PC-3 (cell line): ENCODE measurements at regions not wholly inside any gene's neighbourhood (a gene's known extent, or its start where the extent isn't known, plus 50 kb on each side); places are given as distances from the start of the nearest gene placed in this dataset.
"Not testable (repeated sequence)": the region's sequence is repeated elsewhere in the genome, so short reads cannot be mapped to it uniquely, and the experiment has no call there.

ENCODE experiments used
- ATAC-seq: fragments of 200-7000 bp; cut with Tn5 transposase; 2 replicates; pipeline ENCODE4 v1.9.1; 2020; ENCODE audit warnings: mild to moderate bottlenecking, moderate library complexity
- BruUV-seq: library from RNA; stranded (reverse); fragments of 400-500 nt; replicated peaks from 2 replicates; lab custom pipeline; 2021; lab: Mats Ljungman, UMichigan
- CTCF ChIA-PET: fragments of 300-600 bp; sonication (Branson Sonifier 250); formaldehyde crosslinking; loops from one replicate; lab custom pipeline; 2022; ENCODE audit warnings: antibody characterized with exemption; lab: Charles Lee
- POLR2A ChIA-PET: fragments of 300-600 bp; sonication (Branson Sonifier 250); formaldehyde crosslinking; loops from one replicate; lab custom pipeline; 2022; ENCODE audit warnings: antibody characterized with exemption; ENCODE audit not compliant: unreplicated experiment; lab: Charles Lee
- DNase-seq: peaks from one replicate; pipeline ENCODE4 v3.0.0-alpha.2; 2015
- H2AFZ ChIP-seq: fragments of 300-600 bp; sonication (generic); 2 replicates; pipeline ENCODE4 v1.6.0; 2016; ENCODE audit warnings: antibody characterized with exemption, low read length
- H3F3A ChIP-seq: fragments of 300-600 bp; sonication (generic); one replicate; pipeline ENCODE4 v1.6.0; 2017; ENCODE audit warnings: antibody characterized with exemption, low read length, control low read depth, mild to moderate bottlenecking; ENCODE audit not compliant: unreplicated experiment
- H3K27ac ChIP-seq: fragments of 300-600 bp; sonication (generic); 2 replicates; pipeline ENCODE4 v1.5.1; 2016; ENCODE audit warnings: mild to moderate bottlenecking, low read length
- H3K27me3 ChIP-seq: fragments of 300-600 bp; sonication (generic); 2 replicates; pipeline ENCODE4 v1.6.1; 2016; ENCODE audit warnings: low read length, mixed read lengths
- H3K36me3 ChIP-seq: fragments of 300-600 bp; sonication (generic); 2 replicates; pipeline ENCODE4 v1.6.1; 2016; ENCODE audit warnings: low read depth, mixed run types, low read length, mixed read lengths
- H3K4me1 ChIP-seq: fragments of 300-600 bp; sonication (generic); 2 replicates; pipeline ENCODE4 v1.5.1; 2016; ENCODE audit warnings: low read length; ENCODE audit not compliant: insufficient read depth
- H3K4me2 ChIP-seq: fragments of 300-600 bp; sonication (generic); 2 replicates; pipeline ENCODE4 v1.6.0; 2016; ENCODE audit warnings: low read length
- H3K4me3 ChIP-seq: fragments of 300-600 bp; sonication (generic); 2 replicates; pipeline ENCODE4 v1.5.1; 2016; ENCODE audit warnings: mild to moderate bottlenecking, low read length, mixed read lengths
- H3K79me2 ChIP-seq: fragments of 300-600 bp; sonication (generic); 2 replicates; pipeline ENCODE4 v1.6.1; 2017; ENCODE audit warnings: low read length, mixed read lengths
- H3K9ac ChIP-seq: fragments of 300-600 bp; sonication (generic); 2 replicates; pipeline ENCODE4 v1.6.0; 2016; ENCODE audit warnings: mild to moderate bottlenecking, low read length
- H3K9me2 ChIP-seq: fragments of 300-600 bp; sonication (generic); replicated peaks from 2 replicates; pipeline ENCODE4 v1.6.1; 2016; ENCODE audit warnings: mixed run types, low read length, mixed read lengths
- H3K9me3 ChIP-seq: fragments of 300-600 bp; sonication (generic); 2 replicates; pipeline ENCODE4 v1.6.1; 2016; ENCODE audit warnings: low read length, mixed read lengths
- H4K20me1 ChIP-seq: fragments of 300-600 bp; sonication (generic); 2 replicates; pipeline ENCODE4 v1.6.1; 2016; ENCODE audit warnings: low read length, mixed read lengths
- EZH2 ChIP-seq: fragments of 300-600 bp; sonication (generic); IDR thresholded peaks from one replicate; pipeline ENCODE4 v1.6.1; 2017; ENCODE audit warnings: antibody characterized with exemption, mild to moderate bottlenecking, low read length; ENCODE audit not compliant: unreplicated experiment
- EZH2phosphoT487 ChIP-seq: fragments of 300-600 bp; sonication (generic); IDR thresholded peaks from 2 replicates; pipeline ENCODE4 v1.6.1; 2018; ENCODE audit warnings: mild to moderate bottlenecking, antibody characterized with exemption, low read length, borderline replicate concordance
- intact Hi-C: fragments of 100-400 bp; cut with micrococcal nuclease; formaldehyde crosslinking; loops from 2 replicates; pipeline ENCODE4 v1.9.0; 2023
- TF ChIP-seq, protein P1 (sequence below): fragments of 300-600 bp; sonication (generic); conservative IDR thresholded peaks from 2 replicates; pipeline ENCODE4 v1.5.1; 2017; ENCODE audit warnings: antibody characterized with exemption, low read depth, mild to moderate bottlenecking, low read length

- H3K9me2 ChIP-seq = no peaks in the 10 kb centered on the region
- no peaks in the 10 kb centered on the region for H3K79me2 ChIP-seq
- H3K4me1 ChIP-seq = no peaks in the 10 kb centered on the region
- H2AFZ ChIP-seq = no peak overlapping the region
- intact Hi-C loops = no loop called here
- CTCF ChIA-PET = no interaction called here
- H3K4me3 ChIP-seq = no peak overlapping the region
- TF ChIP-seq, protein P1, sequence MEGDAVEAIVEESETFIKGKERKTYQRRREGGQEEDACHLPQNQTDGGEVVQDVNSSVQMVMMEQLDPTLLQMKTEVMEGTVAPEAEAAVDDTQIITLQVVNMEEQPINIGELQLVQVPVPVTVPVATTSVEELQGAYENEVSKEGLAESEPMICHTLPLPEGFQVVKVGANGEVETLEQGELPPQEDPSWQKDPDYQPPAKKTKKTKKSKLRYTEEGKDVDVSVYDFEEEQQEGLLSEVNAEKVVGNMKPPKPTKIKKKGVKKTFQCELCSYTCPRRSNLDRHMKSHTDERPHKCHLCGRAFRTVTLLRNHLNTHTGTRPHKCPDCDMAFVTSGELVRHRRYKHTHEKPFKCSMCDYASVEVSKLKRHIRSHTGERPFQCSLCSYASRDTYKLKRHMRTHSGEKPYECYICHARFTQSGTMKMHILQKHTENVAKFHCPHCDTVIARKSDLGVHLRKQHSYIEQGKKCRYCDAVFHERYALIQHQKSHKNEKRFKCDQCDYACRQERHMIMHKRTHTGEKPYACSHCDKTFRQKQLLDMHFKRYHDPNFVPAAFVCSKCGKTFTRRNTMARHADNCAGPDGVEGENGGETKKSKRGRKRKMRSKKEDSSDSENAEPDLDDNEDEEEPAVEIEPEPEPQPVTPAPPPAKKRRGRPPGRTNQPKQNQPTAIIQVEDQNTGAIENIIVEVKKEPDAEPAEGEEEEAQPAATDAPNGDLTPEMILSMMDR = no peak
- TF ChIP-seq EZH2phosphoT487 (no peak), EZH2 (no peak)
- no peaks in the 10 kb centered on the region for H3K9me3 ChIP-seq
- no peak overlapping the region for H3K9ac ChIP-seq
- peak; percentile 34 for DNase-seq
- no peaks in the 10 kb centered on the region for H4K20me1 ChIP-seq
- H3F3A ChIP-seq = no peaks in the 10 kb centered on the region
- no TSS peak for BruUV-seq
- no peak overlapping the region for H3K4me2 ChIP-seq
- H3K27ac ChIP-seq = no peak overlapping the region
- POLR2A ChIA-PET = no interaction called here
- no peaks in the 10 kb centered on the region for H3K36me3 ChIP-seq
- H3K27me3 ChIP-seq = no peaks in the 10 kb centered on the region
- no peak for ATAC-seq
Observed at GRCh38 chr5:163894645-163895044, 389.2 kb downstream of the MAT2B start.

- DNase-seq = no peak
- CTCF ChIA-PET = no interaction called here
- no peak for ATAC-seq
Observed at GRCh38 chr5:163898873-163899272, 393.5 kb downstream of the MAT2B start.

DNA sequence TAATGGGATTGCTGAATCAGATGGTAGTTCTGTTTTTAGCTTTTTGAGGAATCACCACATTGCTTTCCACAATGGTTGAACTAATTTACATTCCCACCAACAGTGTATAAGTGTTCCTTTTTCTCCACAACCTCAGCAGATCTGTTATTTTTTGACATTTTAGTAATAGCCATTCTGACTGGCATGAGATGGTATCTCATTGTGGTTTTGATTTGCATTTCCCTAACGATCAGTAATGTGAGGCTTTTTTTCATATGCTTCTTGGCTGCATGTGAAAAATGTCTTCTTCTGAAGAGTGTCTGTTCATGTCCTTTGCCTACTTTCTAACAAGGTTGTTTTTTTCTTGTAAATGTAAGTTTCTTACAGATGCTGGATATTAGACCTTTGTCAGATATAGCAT, 402.4 kb downstream of the MAT2B start:
- H3K4me3 ChIP-seq, BruUV-seq, H3K9me3 ChIP-seq, H3K4me1 ChIP-seq, H3K9ac ChIP-seq, H3K36me3 ChIP-seq, H3K27me3 ChIP-seq, intact Hi-C loops, H4K20me1 ChIP-seq, H3K27ac ChIP-seq, H3K79me2 ChIP-seq, H2AFZ ChIP-seq, H3K4me2 ChIP-seq, CTCF ChIA-PET, H3K9me2 ChIP-seq, ATAC-seq, POLR2A ChIA-PET, DNase-seq, H3F3A ChIP-seq: not testable (repeated sequence)

More at GRCh38 chr5:163898873-163899272, 393.5 kb downstream of the MAT2B start:
- Histone ChIP-seq H3K4me1 (no peaks in the 10 kb centered on the region), H3K4me3 (no peak overlapping the region), H3K4me2 (no peak overlapping the region), H4K20me1 (no peaks in the 10 kb centered on the region), H3K79me2 (no peaks in the 10 kb centered on the region), H2AFZ (no peak overlapping the region), H3K9ac (no peak overlapping the region), H3K27me3 (no peaks in the 10 kb centered on the region), H3K9me3 (peaks cover 6% of the 10 kb centered on the region; the same call in 1 of the 2 replicates), H3F3A (no peaks in the 10 kb centered on the region), H3K27ac (no peak overlapping the region), H3K9me2 (no peaks in the 10 kb centered on the region), H3K36me3 (no peaks in the 10 kb centered on the region)
- TF ChIP-seq EZH2 (no peak), EZH2phosphoT487 (no peak)
- TF ChIP-seq, protein P1 = no peak
- intact Hi-C loops = no loop called here
- POLR2A ChIA-PET = no interaction called here
- BruUV-seq = no TSS peak
